Activated CD4-positive, alpha-beta T cell treated with anti-CD3 and anti-CD28 coated beads, Interleukin-2, amount 10 ng/mL, durations not matched to agents 7 days and 5 days (primary cell): ENCODE measurements at regions not wholly inside any gene's neighbourhood (a gene's known extent, or its start where the extent isn't known, plus 50 kb on each side); places are given as distances from the start of the nearest gene placed in this dataset.

Experiments used
- CTCF ChIA-PET: fragments of 350-600 bp; sonication (Branson Sonifier 250); formaldehyde crosslinking; loops from one replicate; lab custom pipeline; 2021; ENCODE audit warnings: antibody characterized with exemption; lab: Charles Lee
- POLR2A ChIA-PET: fragments of 350-600 bp; sonication (Branson Sonifier 250); formaldehyde crosslinking; loops from one replicate; lab custom pipeline; 2021; ENCODE audit warnings: antibody characterized with exemption; lab: Charles Lee
- DNase-seq: peaks from one replicate; pipeline ENCODE4 v3.0.0-alpha.2; 2020
- H3K27ac Mint-ChIP-seq: one replicate; pipeline ENCODE4 v1.8.0; 2021; ENCODE audit warnings: mild to moderate bottlenecking, moderate library complexity, mixed read lengths
- H3K27me3 Mint-ChIP-seq: one replicate; pipeline ENCODE4 v1.8.0; 2021; ENCODE audit warnings: mixed read lengths
- H3K36me3 Mint-ChIP-seq: one replicate; pipeline ENCODE4 v1.8.0; 2021; ENCODE audit warnings: low read depth, mixed read lengths
- H3K4me1 Mint-ChIP-seq: one replicate; pipeline ENCODE4 v1.8.0; 2021; ENCODE audit warnings: mixed read lengths
- H3K4me3 Mint-ChIP-seq: one replicate; pipeline ENCODE4 v1.8.0; 2021; ENCODE audit warnings: mild to moderate bottlenecking, moderate library complexity, mixed read lengths
- H3K9me3 Mint-ChIP-seq: one replicate; pipeline ENCODE4 v1.8.0; 2021; ENCODE audit warnings: mixed read lengths

DNA sequence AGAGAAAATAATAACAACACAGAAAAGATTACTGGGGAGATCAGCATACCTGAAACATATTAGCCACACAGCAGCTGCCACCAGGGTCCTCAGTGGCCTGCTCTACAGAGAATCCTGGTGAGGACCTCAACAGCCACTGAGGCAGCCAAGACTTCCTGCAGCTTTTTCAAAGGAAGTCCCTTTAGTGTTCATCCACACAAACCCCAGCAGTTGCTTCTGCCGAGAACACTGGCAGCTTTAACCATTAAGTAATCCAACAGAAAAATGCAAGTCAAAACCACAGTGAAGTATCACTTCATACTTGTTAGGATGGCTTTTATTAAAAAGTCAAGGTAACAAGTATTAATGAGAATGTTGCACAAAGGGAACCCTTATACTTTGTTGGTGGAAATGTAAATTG is 542.0 kb upstream of the GCFC2 start:
- DNase-seq: no peak
- Mint-ChIP-seq H3K4me1 (no peaks in the 10 kb centered on the region), H3K27me3 (no peaks in the 10 kb centered on the region), H3K36me3 (no peaks in the 10 kb centered on the region), H3K27ac (no peak overlapping the region), H3K9me3 (no peaks in the 10 kb centered on the region), H3K4me3 (no peak overlapping the region)
- POLR2A ChIA-PET: no interaction called here
- CTCF ChIA-PET: no interaction called here

DNA sequence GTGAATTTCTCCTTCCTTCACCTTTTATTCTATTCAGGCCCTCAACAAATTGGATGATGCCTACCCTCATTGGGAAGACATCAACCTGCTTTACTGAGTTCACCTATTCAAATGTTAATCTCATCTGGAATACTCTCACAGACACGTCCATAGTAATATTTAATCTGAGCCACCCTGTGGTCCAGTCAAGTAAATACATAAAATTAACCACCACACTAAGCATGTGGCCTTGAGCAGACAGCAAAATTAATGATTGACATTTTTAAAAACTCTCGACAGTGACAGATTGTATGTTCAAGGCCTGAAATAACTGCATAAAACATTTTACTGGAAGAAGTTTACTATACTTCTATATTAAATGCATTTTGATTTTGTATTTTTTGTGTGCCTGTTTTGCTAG is 540.6 kb upstream of the GCFC2 start:
- H3K4me1 Mint-ChIP-seq: no peaks in the 10 kb centered on the region
- H3K9me3 Mint-ChIP-seq: no peaks in the 10 kb centered on the region
- H3K27ac Mint-ChIP-seq: no peak overlapping the region
- H3K27me3 Mint-ChIP-seq: no peaks in the 10 kb centered on the region
- DNase-seq: no peak
- CTCF ChIA-PET: no interaction called here
- no peak overlapping the region for H3K4me3 Mint-ChIP-seq
- H3K36me3 Mint-ChIP-seq: no peaks in the 10 kb centered on the region
- POLR2A ChIA-PET: no interaction called here

DNA sequence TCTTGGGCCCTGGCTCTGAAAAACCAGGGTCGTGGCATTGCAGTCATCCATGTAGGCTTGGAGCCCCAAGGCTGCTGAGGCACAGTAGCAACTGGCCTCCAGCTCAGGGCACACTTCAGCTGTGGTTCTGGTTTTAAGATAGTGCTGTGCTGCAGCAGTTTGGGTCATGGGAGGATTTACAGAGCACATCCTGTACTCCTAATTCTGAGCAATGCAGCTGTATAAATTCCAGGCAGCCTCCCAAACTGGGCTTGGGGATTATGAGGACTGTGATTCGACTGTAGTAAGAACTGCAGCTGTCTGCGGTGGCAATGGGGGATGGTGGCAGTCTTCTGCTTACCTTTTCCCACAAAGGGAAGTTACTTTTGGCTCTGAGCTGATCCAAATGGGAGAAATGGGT is 536.3 kb upstream of the GCFC2 start:
- no peak overlapping the region for H3K27ac Mint-ChIP-seq
- no peaks in the 10 kb centered on the region for H3K4me1 Mint-ChIP-seq
- no peak for DNase-seq
- H3K27me3 Mint-ChIP-seq: no peaks in the 10 kb centered on the region
- H3K36me3 Mint-ChIP-seq: no peaks in the 10 kb centered on the region
- H3K4me3 Mint-ChIP-seq: no peak overlapping the region
- POLR2A ChIA-PET: no interaction called here
- H3K9me3 Mint-ChIP-seq: no peaks in the 10 kb centered on the region
- CTCF ChIA-PET: no interaction called here

DNA sequence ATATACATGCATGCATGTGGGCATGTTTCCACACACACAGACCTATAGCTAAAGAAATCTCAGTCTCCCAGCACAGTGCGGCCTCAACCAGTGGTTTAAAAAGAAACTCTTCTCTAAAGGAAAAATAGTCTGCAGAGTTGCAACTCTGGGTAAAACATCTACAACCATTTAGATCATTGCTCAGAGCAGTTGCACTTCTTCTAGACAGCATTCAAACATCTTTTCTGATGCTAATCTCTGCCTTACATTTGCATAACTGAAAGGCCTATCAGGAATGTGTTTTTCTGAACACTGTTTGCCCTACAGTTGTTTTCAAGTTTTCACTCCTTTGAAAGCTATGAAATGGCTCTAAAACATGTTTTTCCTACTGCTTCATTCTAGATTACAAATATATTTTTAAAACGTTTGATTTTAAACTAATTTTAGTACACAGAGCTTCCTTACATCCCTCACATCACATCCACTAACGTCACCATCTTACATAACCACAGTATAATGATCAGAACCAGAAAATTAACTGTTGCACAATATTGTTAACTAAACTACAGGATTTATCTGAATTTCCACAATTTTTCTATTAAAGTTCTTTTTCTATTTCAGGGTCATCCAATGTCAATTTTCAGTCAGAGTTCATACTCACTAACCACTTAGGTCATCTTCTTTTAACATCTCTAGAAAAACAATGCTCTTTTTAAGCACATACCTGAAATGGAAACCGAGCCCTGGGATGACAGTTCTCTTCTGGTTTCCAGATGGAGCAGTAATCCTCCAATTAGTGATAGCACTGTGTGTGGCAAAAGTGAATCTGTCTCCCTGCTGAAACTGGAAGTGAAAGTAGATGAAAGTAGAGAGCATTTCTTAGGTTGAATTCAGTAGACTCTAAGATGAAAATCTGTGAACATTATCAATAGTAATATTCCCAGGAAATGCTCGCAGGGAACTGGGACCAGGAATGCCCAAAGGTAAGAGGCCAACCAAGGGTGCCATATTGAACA is 501.6 kb upstream of the GCFC2 start:
- POLR2A ChIA-PET: no interaction called here
- CTCF ChIA-PET: no interaction called here
- Mint-ChIP-seq H3K4me1 (no peaks in the 10 kb centered on the region), H3K27ac (no peak overlapping the region), H3K36me3 (no peaks in the 10 kb centered on the region), H3K9me3 (peaks cover 4% of the 10 kb centered on the region), H3K4me3 (no peak overlapping the region), H3K27me3 (no peaks in the 10 kb centered on the region)
- no peak for DNase-seq

DNA sequence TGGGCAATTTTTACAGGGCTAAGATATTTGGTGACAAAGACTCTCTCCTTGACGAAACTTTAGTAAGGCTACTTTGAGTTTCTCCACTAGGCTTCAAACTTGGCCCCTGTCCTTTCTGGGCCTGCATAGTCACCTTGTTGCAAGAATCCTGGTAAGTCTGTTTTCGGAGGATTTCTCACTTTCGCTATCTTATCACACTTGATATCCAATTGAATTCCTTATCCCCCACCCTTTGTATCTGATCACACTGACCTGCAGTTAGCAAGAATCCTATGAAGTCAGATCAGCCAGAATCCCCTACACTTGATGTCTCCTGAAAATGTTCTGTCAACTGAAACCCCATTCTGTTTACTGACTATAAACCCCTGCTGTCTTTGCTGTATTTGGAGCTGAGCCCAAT is 499.8 kb upstream of the GCFC2 start:
- H3K27me3 Mint-ChIP-seq: no peaks in the 10 kb centered on the region
- H3K4me1 Mint-ChIP-seq: no peaks in the 10 kb centered on the region
- peaks cover 4% of the 10 kb centered on the region for H3K9me3 Mint-ChIP-seq
- CTCF ChIA-PET: no interaction called here
- no peak overlapping the region for H3K4me3 Mint-ChIP-seq
- no peak for DNase-seq
- POLR2A ChIA-PET: no interaction called here
- no peak overlapping the region for H3K27ac Mint-ChIP-seq
- H3K36me3 Mint-ChIP-seq: no peaks in the 10 kb centered on the region

DNA sequence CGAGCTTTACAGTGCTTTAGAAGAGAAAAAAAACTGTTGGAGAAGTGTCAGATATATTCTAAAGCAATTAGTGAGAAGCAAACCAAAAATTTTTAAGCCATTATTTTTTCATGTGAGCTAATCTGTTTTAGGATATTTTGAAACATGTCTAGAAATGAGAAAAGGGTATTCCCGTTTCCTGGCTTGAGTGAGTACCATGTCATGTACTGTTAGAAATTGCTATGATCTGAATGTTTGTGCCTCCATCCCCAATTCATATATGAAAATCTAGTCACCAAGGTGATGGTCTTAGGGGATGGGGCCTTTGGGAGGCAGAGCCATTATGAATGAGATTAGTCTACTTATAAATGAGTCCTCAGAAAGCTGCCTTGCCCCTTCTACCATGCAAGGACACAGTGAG is 493.3 kb upstream of the GCFC2 start:
- POLR2A ChIA-PET: no interaction called here
- H3K27ac Mint-ChIP-seq: no peak overlapping the region
- H3K4me1 Mint-ChIP-seq: no peaks in the 10 kb centered on the region
- no peaks in the 10 kb centered on the region for H3K9me3 Mint-ChIP-seq
- H3K4me3 Mint-ChIP-seq: no peak overlapping the region
- CTCF ChIA-PET: no interaction called here
- no peak for DNase-seq
- H3K27me3 Mint-ChIP-seq: no peaks in the 10 kb centered on the region
- H3K36me3 Mint-ChIP-seq: no peaks in the 10 kb centered on the region

DNA sequence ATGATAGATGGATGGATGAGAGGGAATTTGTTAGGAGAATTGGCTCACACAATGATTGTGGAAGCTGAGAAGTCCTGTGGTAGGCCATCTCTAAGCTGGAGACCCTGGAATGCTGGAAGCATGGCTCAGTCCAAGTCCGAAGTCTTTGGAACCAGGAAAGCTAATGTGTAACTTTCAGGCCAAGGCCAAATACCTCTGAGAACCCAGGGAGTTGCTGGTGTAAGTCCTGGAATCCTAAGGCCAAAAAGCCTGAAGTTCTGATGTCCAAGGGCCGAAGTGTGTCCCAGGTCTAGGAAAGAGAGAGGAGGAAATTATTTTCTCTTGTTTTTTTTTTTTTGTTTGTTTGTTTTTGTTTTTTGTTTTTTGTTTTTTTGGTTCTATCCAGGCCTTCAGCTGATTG is 492.2 kb upstream of the GCFC2 start:
- Mint-ChIP-seq H3K4me1 (no peaks in the 10 kb centered on the region), H3K36me3 (no peaks in the 10 kb centered on the region), H3K4me3 (no peak overlapping the region), H3K9me3 (no peaks in the 10 kb centered on the region), H3K27me3 (no peaks in the 10 kb centered on the region), H3K27ac (no peak overlapping the region)
- CTCF ChIA-PET: no interaction called here
- no peak for DNase-seq
- POLR2A ChIA-PET: no interaction called here

DNA sequence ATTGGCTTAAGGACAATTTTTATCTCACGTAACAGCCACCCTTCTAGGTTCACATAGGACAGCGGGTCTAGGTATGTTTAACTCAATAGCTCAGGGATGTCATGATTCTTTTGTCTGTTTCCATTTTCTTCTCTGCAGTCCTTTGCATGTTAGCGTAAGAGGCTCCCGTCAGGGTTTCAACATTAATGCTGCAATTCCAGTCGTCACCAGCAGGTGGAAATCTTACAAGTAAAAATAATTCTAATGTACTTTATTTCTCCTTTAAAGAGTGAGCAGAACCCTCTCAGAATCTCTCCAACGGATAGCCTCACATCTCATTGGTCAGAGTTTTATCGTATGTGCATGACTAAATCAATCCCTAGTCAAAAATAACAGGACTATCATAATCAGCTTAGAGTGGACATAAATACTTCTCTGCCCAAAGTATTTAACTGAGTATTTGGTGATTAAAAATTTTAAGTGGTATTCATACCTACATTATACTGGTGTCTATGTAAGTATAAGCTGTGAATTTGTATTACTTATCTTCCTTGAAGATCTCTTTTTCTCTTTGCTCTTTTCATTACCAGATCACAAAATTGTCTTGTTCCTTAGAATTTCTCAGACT is 487.2 kb upstream of the GCFC2 start:
- no peaks in the 10 kb centered on the region for H3K27me3 Mint-ChIP-seq
- no peaks in the 10 kb centered on the region for H3K9me3 Mint-ChIP-seq
- H3K27ac Mint-ChIP-seq: no peak overlapping the region
- ChIA-PET CTCF (no interaction called here), POLR2A (no interaction called here)
- no peak overlapping the region for H3K4me3 Mint-ChIP-seq
- peak; percentile 50 for DNase-seq
- no peaks in the 10 kb centered on the region for H3K36me3 Mint-ChIP-seq
- no peaks in the 10 kb centered on the region for H3K4me1 Mint-ChIP-seq

DNA sequence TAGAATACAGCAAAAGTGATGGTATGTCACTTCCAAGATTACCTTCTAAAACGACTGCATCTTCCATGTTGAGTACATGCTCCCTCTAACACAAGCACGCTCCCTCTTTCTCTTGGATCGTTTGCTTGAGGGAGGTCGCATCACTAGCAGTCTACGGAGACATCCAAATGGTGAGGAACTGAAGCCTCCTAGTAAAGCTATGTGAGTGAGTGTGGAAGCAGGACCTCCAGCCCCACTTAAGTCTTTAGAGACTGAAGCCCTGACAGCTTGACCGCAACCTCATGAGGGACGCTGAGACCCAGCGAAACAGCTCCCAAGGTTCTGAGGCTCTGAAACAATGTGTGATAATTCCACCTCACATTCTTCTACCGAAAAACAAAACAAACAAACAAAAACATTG is 486.7 kb upstream of the GCFC2 start:
- Mint-ChIP-seq H3K4me1 (no peaks in the 10 kb centered on the region), H3K27me3 (no peaks in the 10 kb centered on the region), H3K36me3 (no peaks in the 10 kb centered on the region), H3K9me3 (no peaks in the 10 kb centered on the region), H3K27ac (no peak overlapping the region), H3K4me3 (no peak overlapping the region)
- ChIA-PET CTCF (no interaction called here), POLR2A (no interaction called here)
- no peak for DNase-seq

DNA sequence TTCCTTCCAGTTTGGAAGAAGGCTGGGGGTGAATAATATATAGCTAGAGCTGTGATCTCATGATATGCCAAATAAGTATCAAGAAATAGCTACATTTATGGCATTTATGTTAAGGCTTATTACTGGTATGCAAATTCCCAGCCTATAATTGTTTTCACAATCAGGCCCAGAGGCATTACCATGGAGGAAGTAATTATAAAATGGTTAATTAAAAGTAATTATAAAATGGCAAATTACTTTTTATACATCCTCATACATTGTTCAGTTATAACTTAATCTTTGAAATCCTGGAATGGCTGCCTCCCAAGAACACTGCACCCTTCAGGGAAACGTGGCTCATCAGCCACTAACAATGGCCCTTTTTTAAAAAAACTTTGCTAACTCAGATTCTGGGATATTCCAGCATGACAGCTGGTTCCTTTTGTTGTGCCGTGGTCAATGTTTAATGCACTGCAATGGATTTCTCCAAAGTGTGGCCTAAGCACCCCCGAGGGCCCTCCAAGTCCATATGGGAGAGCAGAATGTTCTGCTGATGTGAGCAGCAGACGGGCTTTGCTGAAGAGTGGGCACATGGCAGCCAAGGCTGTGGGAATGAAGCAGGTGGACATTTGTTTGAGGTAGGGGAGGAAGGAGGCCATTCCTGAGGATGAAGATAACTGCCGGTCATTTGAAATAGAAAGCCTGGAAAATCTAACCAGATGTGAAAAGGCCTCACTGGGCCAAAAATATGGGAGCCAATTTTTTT is 483.5 kb upstream of the GCFC2 start:
- no peaks in the 10 kb centered on the region for H3K36me3 Mint-ChIP-seq
- ChIA-PET CTCF (no interaction called here), POLR2A (no interaction called here)
- no peaks in the 10 kb centered on the region for H3K4me1 Mint-ChIP-seq
- no peak for DNase-seq
- no peaks in the 10 kb centered on the region for H3K27me3 Mint-ChIP-seq
- no peaks in the 10 kb centered on the region for H3K9me3 Mint-ChIP-seq
- H3K4me3 Mint-ChIP-seq: no peak overlapping the region
- H3K27ac Mint-ChIP-seq: no peak overlapping the region

DNA sequence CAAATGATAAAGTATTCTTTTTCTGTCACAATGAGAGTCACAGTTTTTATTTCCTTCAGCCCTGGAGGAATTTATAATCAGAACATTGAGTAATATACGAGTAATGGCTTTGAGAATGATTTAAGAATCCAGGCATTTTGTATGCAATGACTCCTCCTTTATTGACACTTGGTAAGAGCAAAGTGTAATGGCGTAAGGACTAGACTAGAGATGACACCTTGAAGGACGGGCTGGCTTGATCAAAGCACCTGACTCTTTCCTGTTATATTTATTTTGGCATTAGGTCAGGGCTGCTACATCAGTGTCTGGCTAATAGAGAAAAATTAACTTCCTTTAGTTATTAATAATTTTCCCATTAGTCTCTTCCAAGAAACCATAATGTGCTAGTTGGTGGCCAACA is 482.4 kb upstream of the GCFC2 start:
- H3K36me3 Mint-ChIP-seq: no peaks in the 10 kb centered on the region
- H3K27me3 Mint-ChIP-seq: no peaks in the 10 kb centered on the region
- H3K4me3 Mint-ChIP-seq: no peak overlapping the region
- no peaks in the 10 kb centered on the region for H3K9me3 Mint-ChIP-seq
- no peak for DNase-seq
- ChIA-PET POLR2A (no interaction called here), CTCF (no interaction called here)
- no peak overlapping the region for H3K27ac Mint-ChIP-seq
- no peaks in the 10 kb centered on the region for H3K4me1 Mint-ChIP-seq

DNA sequence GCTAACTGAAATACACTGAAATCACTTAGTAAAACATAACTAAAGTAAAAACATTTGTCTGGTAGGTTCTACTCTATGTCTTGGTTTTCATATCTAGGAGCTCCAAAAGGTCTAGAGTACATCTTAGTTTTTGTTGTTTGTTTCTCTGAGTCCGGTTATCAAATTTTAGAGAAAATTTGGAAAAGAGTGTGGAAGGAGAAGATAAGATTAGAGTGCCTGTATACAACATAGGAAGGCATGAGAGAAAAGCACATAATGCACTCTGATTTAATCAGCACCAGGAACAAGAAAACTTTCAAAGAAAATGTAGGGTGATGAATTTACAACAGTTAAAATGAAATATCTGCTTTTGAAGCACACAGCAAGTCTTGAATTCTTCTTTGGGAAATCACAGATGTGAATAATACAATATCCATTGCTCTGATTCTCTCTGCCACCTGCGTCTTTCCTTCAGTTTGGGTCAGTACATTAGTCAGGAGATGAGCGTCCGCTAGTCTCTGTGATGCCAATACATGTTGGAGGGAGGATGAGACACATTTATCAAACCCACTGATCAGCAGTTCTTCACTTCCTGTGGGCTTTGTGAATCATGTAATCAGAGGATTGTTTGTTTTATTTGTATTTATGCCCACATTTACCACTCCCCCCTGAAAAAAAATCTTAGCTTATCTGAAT is 477.8 kb upstream of the GCFC2 start:
- no peak for DNase-seq
- no peak overlapping the region for H3K27ac Mint-ChIP-seq
- H3K4me1 Mint-ChIP-seq: no peaks in the 10 kb centered on the region
- ChIA-PET POLR2A (no interaction called here), CTCF (interaction anchor here (1.0 kb wide), 1 partner anchor 18 kb away, joined by 3 read pairs; no protein-coding TSS in a partner anchor)
- no peaks in the 10 kb centered on the region for H3K27me3 Mint-ChIP-seq
- H3K4me3 Mint-ChIP-seq: no peak overlapping the region
- no peaks in the 10 kb centered on the region for H3K9me3 Mint-ChIP-seq
- H3K36me3 Mint-ChIP-seq: no peaks in the 10 kb centered on the region

DNA sequence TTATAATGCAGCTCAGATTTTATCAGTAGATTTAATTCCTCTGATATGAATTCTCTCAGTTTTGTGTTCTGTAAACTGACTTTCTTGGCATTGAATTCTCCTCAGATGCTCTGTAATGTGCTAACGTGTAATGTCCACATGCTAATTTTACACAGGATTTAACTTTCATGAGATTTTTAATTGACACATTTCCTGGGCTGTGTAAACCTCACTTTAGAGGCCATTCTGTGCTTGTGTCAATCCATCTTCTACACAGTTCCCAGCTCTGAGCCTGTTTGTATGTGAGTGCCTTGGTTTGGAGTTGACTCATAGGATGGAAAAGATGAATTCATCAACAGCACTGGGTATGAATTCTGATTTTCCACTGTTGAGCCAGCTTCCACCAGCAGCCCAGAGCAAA is 476.7 kb upstream of the GCFC2 start:
- no peaks in the 10 kb centered on the region for H3K36me3 Mint-ChIP-seq
- POLR2A ChIA-PET: no interaction called here

More for the DNA sequence above, 476.7 kb upstream of the GCFC2 start:
- Mint-ChIP-seq H3K27ac (no peak overlapping the region), H3K27me3 (no peaks in the 10 kb centered on the region), H3K4me1 (no peaks in the 10 kb centered on the region), H3K9me3 (no peaks in the 10 kb centered on the region), H3K4me3 (no peak overlapping the region)
- CTCF ChIA-PET: no interaction called here
- DNase-seq: no peak
